ENCODE measurements at regions not wholly inside any gene's neighbourhood (a gene's known extent, or its start where the extent isn't known, plus 50 kb on each side); places are given as distances from the start of the nearest gene placed in this dataset.

DNA sequence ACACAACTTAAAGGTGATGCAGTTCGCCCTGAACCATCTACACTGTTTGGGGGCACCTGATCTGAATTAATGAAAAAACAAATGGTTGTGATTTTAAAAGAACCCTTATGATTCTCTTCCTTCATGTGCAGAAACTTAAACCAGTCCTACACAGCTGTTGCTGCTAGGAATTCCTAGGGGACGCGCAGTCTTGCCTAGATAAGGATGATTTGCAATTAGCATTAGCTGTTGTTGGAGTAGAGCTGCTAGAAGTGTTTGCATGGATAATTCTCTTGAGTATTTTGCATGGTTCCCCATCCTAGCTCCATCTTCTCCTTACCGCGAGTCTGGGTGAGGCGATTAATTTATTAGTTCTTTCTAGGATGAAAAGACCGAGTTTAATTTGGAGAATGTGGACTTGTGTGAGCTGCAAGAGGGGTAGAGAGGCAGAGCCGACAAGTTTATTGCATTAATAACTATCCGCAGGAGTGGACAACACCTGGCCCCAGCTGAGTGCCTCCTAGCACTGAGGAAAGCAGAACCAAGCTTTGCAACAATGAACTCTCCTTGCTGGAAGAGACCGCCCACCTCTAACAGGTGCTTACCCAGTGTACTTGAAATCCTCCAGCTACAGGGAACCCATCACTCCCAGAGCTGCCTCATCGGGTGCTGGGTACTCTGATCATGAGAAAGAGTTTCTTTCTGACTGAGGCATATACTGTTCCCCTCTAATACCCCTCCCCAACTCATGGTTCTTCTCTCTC, 75.0 kb upstream of the WNT7A start:
- no peak for DNase-seq

GRCh38 chr3:13954266-13954665, 74.4 kb upstream of the WNT7A start:
- no peak for DNase-seq

- DNase-seq = no peak
These were observed 71.3 kb upstream of the WNT7A start for GRCh38 chr3:13951184-13951583.

DNA sequence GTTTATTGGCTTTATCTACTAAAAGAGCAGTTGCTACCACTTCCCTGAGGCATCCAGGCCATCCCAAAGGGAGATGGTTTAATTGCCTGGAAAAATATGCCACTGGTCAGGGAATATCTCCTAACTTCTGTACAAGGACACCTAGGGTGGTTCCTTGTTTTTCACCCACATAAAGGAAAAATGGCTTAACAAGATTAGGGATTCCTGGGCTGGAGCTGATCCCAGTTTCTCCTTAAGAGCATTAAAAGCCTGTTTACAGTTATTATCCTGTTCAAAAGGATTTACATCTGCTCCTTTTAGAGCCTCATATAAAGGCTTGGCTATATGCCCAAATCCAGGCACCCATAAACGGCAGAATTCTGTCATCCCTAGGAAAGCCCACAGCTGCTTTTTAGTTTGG, 70.2 kb upstream of the WNT7A start:
- no peak for DNase-seq

GRCh38 chr3:13947912-13948311, 68.0 kb upstream of the WNT7A start:
- DNase-seq = no peak

- no peak for DNase-seq
These were observed 59.3 kb upstream of the WNT7A start for GRCh38 chr3:13939206-13939605.

DNA sequence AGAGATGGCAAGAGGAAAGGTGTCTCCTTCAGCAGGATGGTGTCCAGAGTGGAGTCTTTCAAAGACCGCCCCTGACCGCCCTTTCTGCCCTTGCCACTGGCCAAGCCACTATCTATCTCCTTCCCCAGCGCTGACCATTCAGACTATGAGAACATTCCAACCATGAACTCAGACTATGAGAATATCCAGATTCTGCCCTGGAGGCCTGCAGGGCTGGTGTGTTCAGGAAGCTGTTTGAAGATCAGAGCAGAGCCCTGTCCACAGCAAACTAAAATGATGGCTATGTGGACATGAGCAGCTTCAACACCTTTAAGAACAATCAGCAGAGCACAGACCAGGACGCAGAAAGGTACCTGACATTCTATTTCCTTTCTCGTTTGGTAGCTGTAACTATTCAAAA, 57.3 kb upstream of the WNT7A start:
- no peak for DNase-seq

DNA sequence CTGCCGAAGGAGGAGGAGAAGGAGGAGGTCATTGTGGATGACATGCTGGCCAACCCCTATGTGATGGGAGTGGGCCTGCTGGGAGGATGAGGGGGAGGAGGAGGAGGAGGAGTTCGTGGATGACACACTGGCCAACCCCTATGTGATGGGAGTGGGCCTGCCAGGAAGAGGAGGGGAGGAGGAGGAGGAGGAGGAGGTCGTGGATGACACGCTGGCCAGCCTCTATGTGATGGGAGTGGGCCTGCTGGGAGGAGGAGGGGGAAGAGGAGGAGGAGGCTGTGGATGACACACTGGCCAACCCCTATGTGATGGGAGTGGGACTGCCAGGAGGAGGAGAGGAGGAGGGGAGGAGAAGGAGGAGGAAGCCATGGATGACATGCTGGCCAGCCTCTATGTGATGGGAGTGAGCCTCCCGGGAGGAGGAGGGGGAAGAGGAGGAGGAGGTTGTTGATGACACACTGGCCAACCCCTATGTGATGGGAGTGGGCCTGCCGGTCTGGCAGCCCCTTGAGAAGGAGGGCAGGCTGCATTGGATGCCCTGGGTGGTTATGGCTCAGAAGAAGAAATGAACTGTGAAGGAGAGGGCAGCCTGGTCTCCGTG, 55.7 kb upstream of the WNT7A start:
- no peak for DNase-seq

- DNase-seq = no peak
These were observed 54.9 kb upstream of the WNT7A start for GRCh38 chr3:13934813-13935212.

GRCh38 chr3:13934315-13934714, 54.4 kb upstream of the WNT7A start:
- DNase-seq = no peak

DNA sequence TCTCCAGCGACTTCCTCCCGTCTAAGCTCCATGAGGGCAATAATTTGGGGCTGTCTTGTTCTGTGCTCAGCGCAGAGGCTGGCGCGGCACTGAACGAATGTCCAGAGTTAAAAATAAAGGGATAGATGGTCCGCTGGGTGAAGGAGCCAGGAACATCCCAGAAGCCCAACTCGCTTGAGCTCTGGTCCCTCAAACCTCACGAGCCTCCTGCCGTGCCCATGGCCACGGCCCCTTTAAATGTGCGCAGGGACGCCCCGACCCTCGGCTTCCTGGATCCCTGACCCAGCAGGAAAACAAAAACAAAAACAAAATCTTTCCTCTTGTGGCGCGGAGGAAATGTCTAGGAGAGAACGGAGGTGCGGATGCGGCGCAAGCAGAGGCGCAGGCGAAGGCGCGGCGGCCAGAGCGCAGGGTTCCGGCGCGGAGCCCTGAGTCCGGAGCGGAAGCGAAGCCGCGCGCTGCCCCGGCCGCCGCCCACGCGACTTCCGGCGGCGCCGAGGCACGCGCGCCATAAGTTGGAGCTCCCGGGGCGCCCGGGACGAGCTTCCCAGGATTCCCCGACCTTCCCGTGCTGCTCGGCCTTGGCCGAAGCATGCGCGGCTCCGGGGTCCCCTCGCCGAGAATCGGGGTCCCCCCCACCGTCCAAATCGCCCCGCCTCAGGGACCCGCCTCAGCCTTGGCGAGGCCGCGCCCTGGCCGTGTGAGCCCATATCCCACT, 52.9 kb upstream of the WNT7A start:
- peak in 2 of 56 donors; percentile 5 to 17 for DNase-seq

GRCh38 chr3:13931172-13931571, 51.3 kb upstream of the WNT7A start:
- no peak for DNase-seq

All from amygdala (tissue), 56 donors.